HUES48 (cell line): ENCODE measurements at regions not wholly inside any gene's neighbourhood (a gene's known extent, or its start where the extent isn't known, plus 50 kb on each side); places are given as distances from the start of the nearest gene placed in this dataset.

ENCODE experiments used
- H3K27ac ChIP-seq: one replicate; pipeline ENCODE4 v1.7.0; 2013; ENCODE audit warnings: low read depth, low read length, inconsistent platforms
- H3K27me3 ChIP-seq: 2 replicates; pipeline ENCODE4 v1.6.1; 2013; ENCODE audit warnings: mild to moderate bottlenecking, low read length; ENCODE audit not compliant: control insufficient read depth, insufficient read depth
- H3K36me3 ChIP-seq: 2 replicates; pipeline ENCODE4 v1.6.1; 2013; ENCODE audit warnings: low read length; ENCODE audit not compliant: control insufficient read depth, insufficient read depth
- H3K4me1 ChIP-seq: 2 replicates; pipeline ENCODE4 v1.6.1; 2013; ENCODE audit warnings: mild to moderate bottlenecking, low read length; ENCODE audit not compliant: control insufficient read depth, insufficient read depth
- H3K4me3 ChIP-seq: 2 replicates; pipeline ENCODE4 v1.5.1; 2013; ENCODE audit warnings: mild to moderate bottlenecking, low read depth, low read length
- H3K9ac ChIP-seq: 2 replicates; pipeline ENCODE4 v1.6.1; 2013; ENCODE audit warnings: mild to moderate bottlenecking, low read depth, low read length, moderate library complexity
- H3K9me3 ChIP-seq: 2 replicates; pipeline ENCODE4 v1.6.1; 2013; ENCODE audit warnings: low read length; ENCODE audit not compliant: control insufficient read depth, insufficient read depth

- H3K4me1 ChIP-seq: peaks cover 20% of the 10 kb centered on the region
- H3K9ac ChIP-seq: no peak overlapping the region
- H3K4me3 ChIP-seq: no peak overlapping the region
Measured at GRCh38 chr21:41597811-41598231, 89.9 kb upstream of the TMPRSS2 start.

GRCh38 chr21:41597227-41597626 is 89.3 kb upstream of the TMPRSS2 start:
- peaks cover 20% of the 10 kb centered on the region for H3K4me1 ChIP-seq
- no peak overlapping the region for H3K4me3 ChIP-seq
- no peaks in the 10 kb centered on the region for H3K36me3 ChIP-seq
- peaks cover 4% of the 10 kb centered on the region; the same call in 1 of the 2 replicates for H3K27me3 ChIP-seq
- H3K27ac ChIP-seq: no peak overlapping the region
- H3K9me3 ChIP-seq: no peaks in the 10 kb centered on the region
- H3K9ac ChIP-seq: no peak overlapping the region

More at GRCh38 chr21:41597811-41598231, 89.9 kb upstream of the TMPRSS2 start:
- Histone ChIP-seq H3K27me3 (peaks cover 4% of the 10 kb centered on the region; the same call in 1 of the 2 replicates), H3K9me3 (no peaks in the 10 kb centered on the region), H3K36me3 (no peaks in the 10 kb centered on the region), H3K27ac (no peak overlapping the region)

GRCh38 chr21:41596241-41596925 is 88.4 kb upstream of the TMPRSS2 start:
- no peak overlapping the region for H3K9ac ChIP-seq
- H3K27me3 ChIP-seq: peaks cover 4% of the 10 kb centered on the region; the same call in 1 of the 2 replicates
- peaks cover 20% of the 10 kb centered on the region for H3K4me1 ChIP-seq
- H3K9me3 ChIP-seq: no peaks in the 10 kb centered on the region
- no peak overlapping the region for H3K4me3 ChIP-seq
- no peak overlapping the region for H3K27ac ChIP-seq
- no peaks in the 10 kb centered on the region for H3K36me3 ChIP-seq

- Histone ChIP-seq H3K27ac (peak overlapping the region; percentile 43), H3K4me3 (peak overlapping the region; percentile 37; the same call in 1 of the 2 replicates), H3K27me3 (peaks cover 4% of the 10 kb centered on the region), H3K9ac (no peak overlapping the region), H3K9me3 (no peaks in the 10 kb centered on the region), H3K4me1 (peaks cover 20% of the 10 kb centered on the region), H3K36me3 (no peaks in the 10 kb centered on the region)
Measured at GRCh38 chr21:41594268-41594667, 86.3 kb upstream of the TMPRSS2 start.

GRCh38 chr21:41593760-41594138 is 85.8 kb upstream of the TMPRSS2 start:
- H3K9me3 ChIP-seq: no peaks in the 10 kb centered on the region
- H3K27ac ChIP-seq: peak overlapping the region; percentile 43
- 0 out of 2 replicates have a peak overlapping the region, but pooled peaks have one; percentile 37 for H3K4me3 ChIP-seq
- H3K4me1 ChIP-seq: peaks cover 20% of the 10 kb centered on the region
- H3K27me3 ChIP-seq: peaks cover 4% of the 10 kb centered on the region
- no peaks in the 10 kb centered on the region for H3K36me3 ChIP-seq
- H3K9ac ChIP-seq: no peak overlapping the region

GRCh38 chr21:41593051-41593759 is 85.2 kb upstream of the TMPRSS2 start:
- Histone ChIP-seq H3K36me3 (no peaks in the 10 kb centered on the region), H3K27me3 (peaks cover 4% of the 10 kb centered on the region), H3K27ac (peak overlapping the region; percentile 43), H3K4me1 (peaks cover 20% of the 10 kb centered on the region), H3K9me3 (no peaks in the 10 kb centered on the region), H3K9ac (no peak overlapping the region), H3K4me3 (no peak overlapping the region)

GRCh38 chr21:41589620-41590175 is 81.7 kb upstream of the TMPRSS2 start:
- H3K4me3 ChIP-seq: no peak overlapping the region
- H3K36me3 ChIP-seq: no peaks in the 10 kb centered on the region
- no peak overlapping the region for H3K9ac ChIP-seq
- H3K4me1 ChIP-seq: peaks cover 16% of the 10 kb centered on the region
- H3K27me3 ChIP-seq: peaks cover 4% of the 10 kb centered on the region
- H3K27ac ChIP-seq: no peak overlapping the region
- no peaks in the 10 kb centered on the region for H3K9me3 ChIP-seq

- H3K4me1 ChIP-seq: peaks cover 10% of the 10 kb centered on the region
- H3K4me3 ChIP-seq: no peak overlapping the region
- peaks cover 4% of the 10 kb centered on the region for H3K27me3 ChIP-seq
- H3K9me3 ChIP-seq: no peaks in the 10 kb centered on the region
- no peak overlapping the region for H3K27ac ChIP-seq
- H3K36me3 ChIP-seq: no peaks in the 10 kb centered on the region
- H3K9ac ChIP-seq: no peak overlapping the region
Measured at GRCh38 chr21:41589131-41589530, 81.2 kb upstream of the TMPRSS2 start.

- Histone ChIP-seq H3K27me3 (no peaks in the 10 kb centered on the region), H3K9ac (no peak overlapping the region), H3K36me3 (no peaks in the 10 kb centered on the region), H3K4me3 (no peak overlapping the region), H3K9me3 (no peaks in the 10 kb centered on the region), H3K4me1 (peaks cover 10% of the 10 kb centered on the region; the same call in 1 of the 2 replicates), H3K27ac (no peak overlapping the region)
Measured at GRCh38 chr21:41585199-41585994, 77.4 kb upstream of the TMPRSS2 start.

- Histone ChIP-seq H3K4me1 (peaks cover 10% of the 10 kb centered on the region; the same call in 1 of the 2 replicates), H3K9ac (no peak overlapping the region), H3K4me3 (no peak overlapping the region), H3K36me3 (no peaks in the 10 kb centered on the region), H3K27ac (no peak overlapping the region), H3K9me3 (no peaks in the 10 kb centered on the region), H3K27me3 (no peaks in the 10 kb centered on the region)
Measured at GRCh38 chr21:41584603-41585176, 76.7 kb upstream of the TMPRSS2 start.
